Fibroblast of lung (primary cell): ENCODE measurements at regions not wholly inside any gene's neighbourhood (a gene's known extent, or its start where the extent isn't known, plus 50 kb on each side); places are given as distances from the start of the nearest gene placed in this dataset.
"Not testable (repeated sequence)": the region's sequence is repeated elsewhere in the genome, so short reads cannot be mapped to it uniquely, and the experiment has no call there.

Source experiments
- EZH2 ChIP-seq: IDR thresholded peaks from 2 replicates; pipeline ENCODE4 v1.5.1; 2012; ENCODE audit warnings: low read length, control low read depth, mild to moderate bottlenecking; ENCODE audit errors: missing control alignments
- TF ChIP-seq, protein P1 (sequence below), 2 donors: IDR thresholded peaks in 1 of 2; conservative IDR thresholded peaks in 1 of 2; 1 replicate in 1 of 2; 2 replicates in 1 of 2; pipeline ENCODE4 v1.5.1; 2011 to 2012; ENCODE audit warnings: low read length in 2 of 2, control low read depth in 1 of 2, inconsistent platforms in 1 of 2, low read depth in 1 of 2, mild to moderate bottlenecking in 1 of 2

DNA sequence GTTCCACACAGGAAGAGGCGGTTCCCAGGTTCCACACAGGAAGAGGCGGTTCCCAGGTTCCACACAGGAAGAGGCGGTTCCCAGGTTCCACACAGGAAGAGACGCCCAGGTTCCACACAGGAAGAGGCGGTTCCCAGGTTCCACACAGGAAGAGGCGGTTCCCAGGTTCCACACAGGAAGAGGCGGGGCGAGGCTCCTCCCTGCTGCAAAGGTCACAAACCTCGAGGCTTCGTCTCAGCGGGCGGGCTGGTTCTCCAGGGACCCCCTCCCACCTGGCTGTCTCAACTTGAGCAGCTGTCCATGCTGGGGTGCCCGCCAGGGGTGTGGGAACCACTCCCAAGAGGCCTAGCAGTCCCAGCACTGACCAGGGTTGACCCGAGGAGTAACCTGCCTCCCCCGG, 94.3 kb upstream of the RUFY1 start:
- TF ChIP-seq, protein P1, sequence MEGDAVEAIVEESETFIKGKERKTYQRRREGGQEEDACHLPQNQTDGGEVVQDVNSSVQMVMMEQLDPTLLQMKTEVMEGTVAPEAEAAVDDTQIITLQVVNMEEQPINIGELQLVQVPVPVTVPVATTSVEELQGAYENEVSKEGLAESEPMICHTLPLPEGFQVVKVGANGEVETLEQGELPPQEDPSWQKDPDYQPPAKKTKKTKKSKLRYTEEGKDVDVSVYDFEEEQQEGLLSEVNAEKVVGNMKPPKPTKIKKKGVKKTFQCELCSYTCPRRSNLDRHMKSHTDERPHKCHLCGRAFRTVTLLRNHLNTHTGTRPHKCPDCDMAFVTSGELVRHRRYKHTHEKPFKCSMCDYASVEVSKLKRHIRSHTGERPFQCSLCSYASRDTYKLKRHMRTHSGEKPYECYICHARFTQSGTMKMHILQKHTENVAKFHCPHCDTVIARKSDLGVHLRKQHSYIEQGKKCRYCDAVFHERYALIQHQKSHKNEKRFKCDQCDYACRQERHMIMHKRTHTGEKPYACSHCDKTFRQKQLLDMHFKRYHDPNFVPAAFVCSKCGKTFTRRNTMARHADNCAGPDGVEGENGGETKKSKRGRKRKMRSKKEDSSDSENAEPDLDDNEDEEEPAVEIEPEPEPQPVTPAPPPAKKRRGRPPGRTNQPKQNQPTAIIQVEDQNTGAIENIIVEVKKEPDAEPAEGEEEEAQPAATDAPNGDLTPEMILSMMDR (conservative IDR thresholded peaks at IDR 0.05 in 1 of 2, IDR thresholded peaks at IDR 0.05 in 1 of 2; ENCODE audit: low read depth in 1 of 2, low read length in 2 of 2) = not testable (repeated sequence)
- not testable (repeated sequence) for TF ChIP-seq EZH2
